SK-N-MC (cell line): ENCODE measurements at regions not wholly inside any gene's neighbourhood (a gene's known extent, or its start where the extent isn't known, plus 50 kb on each side); places are given as distances from the start of the nearest gene placed in this dataset.

Experiments
- EZH2 ChIP-seq: fragments of 200-600 bp; sonication (generic); IDR thresholded peaks from one replicate; pipeline ENCODE4 v1.6.1; 2017; ENCODE audit warnings: antibody characterized with exemption
- POLR2AphosphoS5 ChIP-seq: IDR thresholded peaks from 2 replicates; pipeline ENCODE4 v1.6.1; 2012; ENCODE audit warnings: mild to moderate bottlenecking, low read depth, low read length, borderline replicate concordance

GRCh38 chr4:124055336-124055735 is 657.2 kb downstream of the ANKRD50 start:
- TF ChIP-seq EZH2: no peak
- no peak for TF ChIP-seq POLR2AphosphoS5
